ENCODE measurements at regions not wholly inside any gene's neighbourhood (a gene's known extent, or its start where the extent isn't known, plus 50 kb on each side); places are given as distances from the start of the nearest gene placed in this dataset.

- DNase-seq (ENCODE audit: low read depth, low spot score), result no peak
- in situ Hi-C loops (cut with HindIII; ENCODE audit: low pct_unique_long_range_greater_than_20kb, low sequenced_read_pairs), result no loop called here
These were observed 156.5 kb downstream of the MOXD1 start for GRCh38 chr6:132244744-132245143.

- DNase-seq (ENCODE audit: low read depth, low spot score), result no peak
- in situ Hi-C loops (cut with HindIII; ENCODE audit: low pct_unique_long_range_greater_than_20kb, low sequenced_read_pairs), result no loop called here
These were observed 164.5 kb downstream of the MOXD1 start for GRCh38 chr6:132236744-132237143.

GRCh38 chr6:132236281-132236680 is 165.0 kb downstream of the MOXD1 start:
- in situ Hi-C loops (cut with HindIII; ENCODE audit: low pct_unique_long_range_greater_than_20kb, low sequenced_read_pairs), result no loop called here
- no peak for DNase-seq (ENCODE audit: low read depth, low spot score)

- DNase-seq (ENCODE audit: low read depth, low spot score), result peak; percentile 11
- in situ Hi-C loops (cut with HindIII; ENCODE audit: low pct_unique_long_range_greater_than_20kb, low sequenced_read_pairs), result no loop called here
These were observed 165.5 kb downstream of the MOXD1 start for GRCh38 chr6:132235596-132236280.

- DNase-seq (ENCODE audit: low read depth, low spot score), result no peak
- in situ Hi-C loops (cut with HindIII; ENCODE audit: low pct_unique_long_range_greater_than_20kb, low sequenced_read_pairs), result no loop called here
These were observed 166.9 kb downstream of the MOXD1 start for GRCh38 chr6:132234356-132234755.

- in situ Hi-C loops (cut with HindIII; ENCODE audit: low pct_unique_long_range_greater_than_20kb, low sequenced_read_pairs), result no loop called here
These were observed 170.0 kb downstream of the MOXD1 start for GRCh38 chr6:132231121-132231884.

GRCh38 chr6:132228894-132229293 is 172.4 kb downstream of the MOXD1 start:
- in situ Hi-C loops (cut with HindIII; ENCODE audit: low pct_unique_long_range_greater_than_20kb, low sequenced_read_pairs), result no loop called here
- no peak for DNase-seq (ENCODE audit: low read depth, low spot score)

More at GRCh38 chr6:132231121-132231884, 170.0 kb downstream of the MOXD1 start:
- DNase-seq (ENCODE audit: low read depth, low spot score), result peak; percentile 10

- no peak for DNase-seq (ENCODE audit: low read depth, low spot score)
- in situ Hi-C loops (cut with HindIII; ENCODE audit: low pct_unique_long_range_greater_than_20kb, low sequenced_read_pairs), result no loop called here
These were observed 173.4 kb downstream of the MOXD1 start for GRCh38 chr6:132227904-132228303.

GRCh38 chr6:132224943-132225342 is 176.3 kb downstream of the MOXD1 start:
- no peak for DNase-seq (ENCODE audit: low read depth, low spot score)
- in situ Hi-C loops (cut with HindIII; ENCODE audit: low pct_unique_long_range_greater_than_20kb, low sequenced_read_pairs), result no loop called here

- in situ Hi-C loops (cut with HindIII; ENCODE audit: low pct_unique_long_range_greater_than_20kb, low sequenced_read_pairs), result no loop called here
- DNase-seq (ENCODE audit: low read depth, low spot score), result no peak
These were observed 180.5 kb downstream of the MOXD1 start for GRCh38 chr6:132220800-132221199.

GRCh38 chr6:132219901-132220300 is 181.4 kb downstream of the MOXD1 start:
- DNase-seq (ENCODE audit: low read depth, low spot score), result no peak
- in situ Hi-C loops (cut with HindIII; ENCODE audit: low pct_unique_long_range_greater_than_20kb, low sequenced_read_pairs), result no loop called here

- in situ Hi-C loops (cut with HindIII; ENCODE audit: low pct_unique_long_range_greater_than_20kb, low sequenced_read_pairs), result no loop called here
These were observed 183.1 kb downstream of the MOXD1 start for GRCh38 chr6:132218059-132218696.

GRCh38 chr6:132215805-132216204 is 185.5 kb downstream of the MOXD1 start:
- DNase-seq (ENCODE audit: low read depth, low spot score), result no peak
- in situ Hi-C loops (cut with HindIII; ENCODE audit: low pct_unique_long_range_greater_than_20kb, low sequenced_read_pairs), result no loop called here

More at GRCh38 chr6:132218059-132218696, 183.1 kb downstream of the MOXD1 start:
- peak; percentile 48 for DNase-seq (ENCODE audit: low read depth, low spot score)

- in situ Hi-C loops (cut with HindIII; ENCODE audit: low pct_unique_long_range_greater_than_20kb, low sequenced_read_pairs), result no loop called here
These were observed 186.6 kb downstream of the MOXD1 start for GRCh38 chr6:132214716-132215115.

GRCh38 chr6:132213732-132214131 is 187.5 kb downstream of the MOXD1 start:
- in situ Hi-C loops (cut with HindIII; ENCODE audit: low pct_unique_long_range_greater_than_20kb, low sequenced_read_pairs), result no loop called here
- DNase-seq (ENCODE audit: low read depth, low spot score), result no peak

More at GRCh38 chr6:132214716-132215115, 186.6 kb downstream of the MOXD1 start:
- DNase-seq (ENCODE audit: low read depth, low spot score), result no peak

- in situ Hi-C loops (cut with HindIII; ENCODE audit: low pct_unique_long_range_greater_than_20kb, low sequenced_read_pairs), result no loop called here
- DNase-seq (ENCODE audit: low read depth, low spot score), result no peak
These were observed 188.1 kb downstream of the MOXD1 start for GRCh38 chr6:132213191-132213590.

GRCh38 chr6:132210886-132211563 is 190.2 kb downstream of the MOXD1 start:
- peak; percentile 79 for DNase-seq (ENCODE audit: low read depth, low spot score)
- in situ Hi-C loops (cut with HindIII; ENCODE audit: low pct_unique_long_range_greater_than_20kb, low sequenced_read_pairs), result no loop called here

- in situ Hi-C loops (cut with HindIII; ENCODE audit: low pct_unique_long_range_greater_than_20kb, low sequenced_read_pairs), result no loop called here
- DNase-seq (ENCODE audit: low read depth, low spot score), result peak; percentile 17
These were observed 191.9 kb downstream of the MOXD1 start for GRCh38 chr6:132209351-132209750.

Measured in SK-MEL-5 (cell line).